GM12874 (cell line): ENCODE measurements at regions not wholly inside any gene's neighbourhood (a gene's known extent, or its start where the extent isn't known, plus 50 kb on each side); places are given as distances from the start of the nearest gene placed in this dataset.

ENCODE experiments used
- TF ChIP-seq, protein P1 (sequence below): IDR thresholded peaks from 2 replicates; pipeline ENCODE4 v1.5.1; 2011; ENCODE audit warnings: low read depth, mild to moderate bottlenecking, control low read depth, low read length, moderate library complexity; ENCODE audit not compliant: insufficient read depth

DNA sequence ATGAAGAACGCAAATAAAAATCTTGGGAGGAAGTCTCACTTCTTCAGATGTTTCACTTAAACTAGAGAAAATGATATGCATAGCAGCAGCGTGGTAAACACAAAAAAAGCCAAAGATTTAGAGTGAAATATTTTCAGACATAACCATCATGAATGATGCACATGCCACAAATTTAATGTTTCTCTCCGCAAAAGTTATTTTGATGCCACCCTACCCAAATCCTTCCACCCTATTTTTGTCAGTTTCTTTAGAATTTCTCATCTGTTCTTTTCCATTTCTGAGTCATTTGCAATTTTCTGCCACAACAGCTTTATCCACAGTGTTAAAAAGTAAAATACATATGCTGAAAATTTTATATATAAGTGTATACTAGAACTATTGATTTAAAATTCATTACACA, 1663.7 kb upstream of the ADGRL3 start:
- TF ChIP-seq, protein P1, sequence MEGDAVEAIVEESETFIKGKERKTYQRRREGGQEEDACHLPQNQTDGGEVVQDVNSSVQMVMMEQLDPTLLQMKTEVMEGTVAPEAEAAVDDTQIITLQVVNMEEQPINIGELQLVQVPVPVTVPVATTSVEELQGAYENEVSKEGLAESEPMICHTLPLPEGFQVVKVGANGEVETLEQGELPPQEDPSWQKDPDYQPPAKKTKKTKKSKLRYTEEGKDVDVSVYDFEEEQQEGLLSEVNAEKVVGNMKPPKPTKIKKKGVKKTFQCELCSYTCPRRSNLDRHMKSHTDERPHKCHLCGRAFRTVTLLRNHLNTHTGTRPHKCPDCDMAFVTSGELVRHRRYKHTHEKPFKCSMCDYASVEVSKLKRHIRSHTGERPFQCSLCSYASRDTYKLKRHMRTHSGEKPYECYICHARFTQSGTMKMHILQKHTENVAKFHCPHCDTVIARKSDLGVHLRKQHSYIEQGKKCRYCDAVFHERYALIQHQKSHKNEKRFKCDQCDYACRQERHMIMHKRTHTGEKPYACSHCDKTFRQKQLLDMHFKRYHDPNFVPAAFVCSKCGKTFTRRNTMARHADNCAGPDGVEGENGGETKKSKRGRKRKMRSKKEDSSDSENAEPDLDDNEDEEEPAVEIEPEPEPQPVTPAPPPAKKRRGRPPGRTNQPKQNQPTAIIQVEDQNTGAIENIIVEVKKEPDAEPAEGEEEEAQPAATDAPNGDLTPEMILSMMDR: no peak

GRCh38 chr4:59537246-59537886, 1662.8 kb upstream of the ADGRL3 start:
- TF ChIP-seq, protein P1: no peak

- TF ChIP-seq, protein P1: no peak
Measured at GRCh38 chr4:59539401-59539800, 1660.7 kb upstream of the ADGRL3 start.

GRCh38 chr4:59540311-59540710, 1659.8 kb upstream of the ADGRL3 start:
- TF ChIP-seq, protein P1: no peak

GRCh38 chr4:59553063-59553720, 1646.9 kb upstream of the ADGRL3 start:
- TF ChIP-seq, protein P1: no peak

DNA sequence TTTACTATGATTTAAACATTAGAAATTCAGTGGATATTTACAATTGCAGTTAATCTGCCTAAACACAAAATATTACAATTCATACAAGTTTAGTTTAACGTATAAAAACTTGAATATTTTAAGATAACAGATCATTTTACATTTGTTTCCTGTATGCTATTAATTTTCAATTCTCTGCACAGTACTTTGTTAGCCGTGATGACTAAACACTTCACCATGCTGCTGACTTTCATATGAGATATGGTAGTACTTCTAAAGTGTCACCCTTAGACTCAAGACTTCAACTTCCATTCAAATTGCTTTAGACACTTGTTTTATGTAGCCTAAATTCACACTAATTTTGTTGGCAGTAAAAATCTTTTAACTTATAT, 1646.4 kb upstream of the ADGRL3 start:
- TF ChIP-seq, protein P1: no peak

DNA sequence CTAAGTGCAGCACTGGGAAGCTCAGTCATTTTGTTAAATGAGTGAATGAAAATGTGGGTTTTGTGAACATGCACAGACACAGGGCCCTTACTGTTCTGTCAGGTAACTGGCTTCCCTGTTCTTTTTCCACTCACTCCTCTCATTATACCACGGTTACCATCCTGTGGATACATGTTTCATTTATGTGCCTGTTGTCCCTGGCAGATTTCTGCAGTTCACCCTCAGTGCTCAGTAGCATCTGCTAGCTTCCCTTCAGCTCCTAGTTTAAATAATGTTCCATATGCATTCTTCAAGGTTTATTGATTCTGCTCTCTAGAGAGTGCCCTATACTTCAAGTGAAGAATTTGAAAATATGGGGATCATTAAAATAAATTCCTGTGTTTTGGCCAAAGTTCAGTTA, 1634.3 kb upstream of the ADGRL3 start:
- TF ChIP-seq, protein P1: no peak
